CD8-positive, alpha-beta memory T cell (primary cell): ENCODE measurements at regions not wholly inside any gene's neighbourhood (a gene's known extent, or its start where the extent isn't known, plus 50 kb on each side); places are given as distances from the start of the nearest gene placed in this dataset.

Experiments
- CTCF ChIA-PET: fragments of 350-600 bp; sonication (Branson Sonifier 250); formaldehyde crosslinking; loops from one replicate; lab custom pipeline; 2021; ENCODE audit warnings: antibody characterized with exemption; lab: Charles Lee
- POLR2A ChIA-PET: fragments of 350-600 bp; sonication (Branson Sonifier 250); formaldehyde crosslinking; loops from one replicate; lab custom pipeline; 2021; ENCODE audit warnings: antibody characterized with exemption; lab: Charles Lee
- DNase-seq, 5 donors: peaks; one replicate each; pipeline versions ENCODE4 v3.0.0 to v3.0.0-alpha.2; 2020 to 2022; ENCODE audit warnings: mixed read lengths in 1 of 5
- H3K27ac ChIP-seq: one replicate; pipeline ENCODE4 v1.7.0; 2013; ENCODE audit warnings: low read depth, mild to moderate bottlenecking, low read length, moderate library complexity
- H3K27me3 ChIP-seq: 2 replicates; pipeline ENCODE4 v1.7.0; 2013; ENCODE audit warnings: low read length, mild to moderate bottlenecking; ENCODE audit not compliant: insufficient read depth, poor library complexity, severe bottlenecking
- H3K36me3 ChIP-seq: 2 replicates; pipeline ENCODE4 v1.7.0; 2013; ENCODE audit warnings: mild to moderate bottlenecking, low read length, moderate library complexity; ENCODE audit not compliant: insufficient read depth
- H3K4me1 ChIP-seq: 2 replicates; pipeline ENCODE4 v1.7.0; 2013; ENCODE audit warnings: mild to moderate bottlenecking, low read length, moderate library complexity; ENCODE audit not compliant: insufficient read depth
- H3K4me3 ChIP-seq: 2 replicates; pipeline ENCODE4 v1.7.0; 2013; ENCODE audit warnings: mild to moderate bottlenecking, low read length
- H3K9me3 ChIP-seq: 2 replicates; pipeline ENCODE4 v1.7.0; 2013; ENCODE audit warnings: mild to moderate bottlenecking, low read length
- H3K27ac Mint-ChIP-seq, 8 donors: one replicate each; pipeline ENCODE4 v1.8.0; 2020 to 2021; ENCODE audit warnings: mixed read lengths in 8 of 8, mild to moderate bottlenecking in 6 of 8, inconsistent platforms in 3 of 8, moderate library complexity in 3 of 8
- H3K27me3 Mint-ChIP-seq, 2 donors: one replicate each; pipeline ENCODE4 v1.8.0; 2020 to 2021; ENCODE audit warnings: mixed read lengths in 2 of 2, mild to moderate bottlenecking in 1 of 2, moderate library complexity in 1 of 2
- H3K36me3 Mint-ChIP-seq, 3 donors: one replicate each; pipeline ENCODE4 v1.8.0; 2020 to 2021; ENCODE audit warnings: mixed read lengths in 3 of 3, inconsistent platforms in 1 of 3, mild to moderate bottlenecking in 1 of 3
- H3K4me1 Mint-ChIP-seq, 3 donors: one replicate each; pipeline ENCODE4 v1.8.0; 2020 to 2021; ENCODE audit warnings: mixed read lengths in 3 of 3, inconsistent platforms in 1 of 3, mild to moderate bottlenecking in 1 of 3
- H3K4me3 Mint-ChIP-seq, 7 donors: one replicate each; pipeline ENCODE4 v1.8.0; 2020 to 2021; ENCODE audit warnings: mixed read lengths in 7 of 7, mild to moderate bottlenecking in 6 of 7, moderate library complexity in 4 of 7, inconsistent platforms in 2 of 7
- H3K9me3 Mint-ChIP-seq, 5 donors: one replicate each; pipeline ENCODE4 v1.8.0; 2020 to 2022; ENCODE audit warnings: mixed read lengths in 5 of 5, mild to moderate bottlenecking in 3 of 5, moderate library complexity in 2 of 5, inconsistent platforms in 1 of 5

- H3K4me1 Mint-ChIP-seq, result no peaks in the 10 kb centered on the region
- ChIA-PET POLR2A (no interaction called here), CTCF (no interaction called here)
- no peak overlapping the region for H3K27ac ChIP-seq
- H3K27me3 ChIP-seq, result no peaks in the 10 kb centered on the region
- H3K36me3 ChIP-seq, result no peaks in the 10 kb centered on the region
- H3K9me3 Mint-ChIP-seq, result no peaks in the 10 kb centered on the region
- peaks cover 2 to 8% of the 10 kb centered on the region in 2 donors for H3K27me3 Mint-ChIP-seq
- H3K27ac Mint-ChIP-seq, result no peak overlapping the region
- no peaks in the 10 kb centered on the region for H3K9me3 ChIP-seq
- no peaks in the 10 kb centered on the region for H3K4me1 ChIP-seq
- no peak for DNase-seq
- no peak overlapping the region for H3K4me3 ChIP-seq
- no peaks in the 10 kb centered on the region for H3K36me3 Mint-ChIP-seq
- H3K4me3 Mint-ChIP-seq, result no peak overlapping the region
Observed at GRCh38 chr5:155936520-155937406, 390.2 kb upstream of the SGCD start.

- DNase-seq, result no peak
- Mint-ChIP-seq H3K27me3 (peaks cover 2 to 8% of the 10 kb centered on the region in 2 donors), H3K36me3 (no peaks in the 10 kb centered on the region), H3K9me3 (no peaks in the 10 kb centered on the region), H3K27ac (peak overlapping the region in 1 of 8 donors; percentile 7), H3K4me1 (no peaks in the 10 kb centered on the region), H3K4me3 (no peak overlapping the region)
- POLR2A ChIA-PET, result interaction anchor here (0.5 kb wide), 1 partner anchor 733 kb away, joined by 3 read pairs; no protein-coding TSS in a partner anchor
- Histone ChIP-seq H3K36me3 (no peaks in the 10 kb centered on the region), H3K27ac (no peak overlapping the region), H3K27me3 (no peaks in the 10 kb centered on the region), H3K9me3 (no peaks in the 10 kb centered on the region), H3K4me1 (no peaks in the 10 kb centered on the region), H3K4me3 (no peak overlapping the region)
- CTCF ChIA-PET, result no interaction called here
Observed at GRCh38 chr5:155938051-155938450, 388.9 kb upstream of the SGCD start.

DNA sequence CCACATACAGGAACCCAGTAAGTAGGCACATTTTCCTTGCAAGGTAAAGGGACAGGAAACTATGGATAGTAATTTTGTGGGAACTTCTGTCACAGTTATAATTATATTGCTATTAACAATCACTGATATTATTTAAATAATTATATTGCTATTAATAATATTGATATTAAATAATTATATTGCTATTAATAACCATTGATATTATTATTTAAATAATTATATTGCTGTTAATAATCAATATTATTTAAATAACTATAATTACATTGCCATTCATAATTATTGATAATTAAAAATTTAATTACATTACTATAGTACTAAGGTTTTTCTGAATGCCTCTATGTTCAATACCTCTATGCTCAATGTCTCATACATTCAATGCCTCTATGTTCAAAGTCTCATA is 385.6 kb upstream of the SGCD start:
- Mint-ChIP-seq H3K4me3 (no peak overlapping the region), H3K27me3 (peaks cover 0 to 12% of the 10 kb centered on the region in 2 donors), H3K9me3 (no peaks in the 10 kb centered on the region), H3K4me1 (peaks cover 0 to 6% (median 4%) of the 10 kb centered on the region in 3 donors), H3K36me3 (no peaks in the 10 kb centered on the region), H3K27ac (no peak overlapping the region)
- H3K4me3 ChIP-seq, result no peak overlapping the region
- DNase-seq, result no peak
- CTCF ChIA-PET, result no interaction called here
- POLR2A ChIA-PET, result no interaction called here
- no peaks in the 10 kb centered on the region for H3K36me3 ChIP-seq
- no peaks in the 10 kb centered on the region for H3K9me3 ChIP-seq
- no peaks in the 10 kb centered on the region for H3K4me1 ChIP-seq
- H3K27me3 ChIP-seq, result no peaks in the 10 kb centered on the region
- H3K27ac ChIP-seq, result no peak overlapping the region

DNA sequence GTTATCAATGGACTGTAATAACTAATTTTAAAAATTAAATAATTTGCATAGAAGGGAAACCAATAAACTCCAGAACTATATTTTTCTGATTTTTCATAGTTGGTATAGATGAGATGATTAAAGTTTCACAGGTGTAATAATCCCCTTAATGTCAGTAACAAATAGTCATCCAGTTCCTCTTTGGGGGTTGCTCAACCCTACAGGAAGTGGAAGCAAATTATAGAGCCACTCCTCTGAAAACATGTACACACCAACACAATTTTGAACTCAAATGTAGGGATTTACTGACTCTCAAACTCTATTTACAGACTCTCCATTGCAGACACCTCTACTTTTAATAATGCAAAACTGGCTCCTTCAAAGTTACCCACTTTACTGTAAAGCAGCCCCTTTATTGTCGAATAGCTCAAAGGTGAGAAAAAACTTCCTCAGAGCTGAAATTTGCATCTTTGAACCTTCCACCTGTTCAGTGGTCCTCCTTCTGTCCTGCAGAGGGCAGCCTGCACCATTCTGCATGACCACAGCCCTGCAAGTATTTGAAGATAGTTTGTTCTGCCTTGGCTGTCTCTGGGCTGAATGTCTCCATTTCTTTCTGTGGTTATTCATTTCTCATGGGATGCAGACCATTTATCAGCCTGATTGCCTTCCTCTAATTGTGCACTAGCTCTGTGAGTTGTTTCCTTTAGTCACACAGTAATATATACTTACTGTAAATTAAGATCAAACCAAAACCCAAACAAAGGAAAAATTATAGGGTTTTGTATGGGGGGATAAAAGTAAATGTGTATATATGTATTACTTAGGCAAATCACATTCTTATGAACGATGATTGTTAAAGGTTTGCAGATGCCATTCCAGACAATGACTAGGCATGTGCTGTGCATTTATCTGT is 383.2 kb upstream of the SGCD start:
- H3K27ac ChIP-seq, result no peak overlapping the region
- peaks cover 0 to 6% (median 4%) of the 10 kb centered on the region in 3 donors for H3K4me1 Mint-ChIP-seq
- H3K27me3 Mint-ChIP-seq, result peaks cover 0 to 12% of the 10 kb centered on the region in 2 donors
- H3K4me1 ChIP-seq, result no peaks in the 10 kb centered on the region
- ChIA-PET CTCF (interaction anchor here (0.6 to 1.6 kb wide), 5 partner anchors 11 to 991 kb away, joined by 3 to 7 read pairs (median 3); no protein-coding TSS in a partner anchor), POLR2A (no interaction called here)
- H3K36me3 ChIP-seq, result no peaks in the 10 kb centered on the region
- DNase-seq, result peak in 4 of 5 donors; percentile 5 to 49 (median 12)
- H3K27ac Mint-ChIP-seq, result peak overlapping the region in 1 of 8 donors; percentile 5
- H3K4me3 Mint-ChIP-seq, result no peak overlapping the region
- H3K9me3 ChIP-seq, result no peaks in the 10 kb centered on the region
- no peaks in the 10 kb centered on the region for H3K27me3 ChIP-seq
- H3K9me3 Mint-ChIP-seq, result no peaks in the 10 kb centered on the region
- no peaks in the 10 kb centered on the region for H3K36me3 Mint-ChIP-seq
- no peak overlapping the region for H3K4me3 ChIP-seq

GRCh38 chr5:155947394-155948062 is 379.4 kb upstream of the SGCD start:
- H3K4me1 ChIP-seq, result no peaks in the 10 kb centered on the region
- H3K27ac ChIP-seq, result no peak overlapping the region
- no peaks in the 10 kb centered on the region for H3K9me3 ChIP-seq
- Mint-ChIP-seq H3K4me1 (peaks cover 0 to 6% (median 4%) of the 10 kb centered on the region in 3 donors), H3K27me3 (peaks cover 0 to 9% of the 10 kb centered on the region in 2 donors), H3K9me3 (no peaks in the 10 kb centered on the region), H3K4me3 (no peak overlapping the region), H3K36me3 (no peaks in the 10 kb centered on the region), H3K27ac (no peak overlapping the region)
- CTCF ChIA-PET, result no interaction called here
- no peaks in the 10 kb centered on the region for H3K27me3 ChIP-seq
- no peak overlapping the region for H3K4me3 ChIP-seq
- POLR2A ChIA-PET, result no interaction called here
- DNase-seq, result no peak
- no peaks in the 10 kb centered on the region for H3K36me3 ChIP-seq

- H3K27ac ChIP-seq, result no peak overlapping the region
- no peaks in the 10 kb centered on the region for H3K9me3 Mint-ChIP-seq
- no peaks in the 10 kb centered on the region for H3K9me3 ChIP-seq
- H3K36me3 Mint-ChIP-seq, result no peaks in the 10 kb centered on the region
- no peak overlapping the region for H3K4me3 Mint-ChIP-seq
- H3K4me1 ChIP-seq, result no peaks in the 10 kb centered on the region
- no peaks in the 10 kb centered on the region for H3K27me3 ChIP-seq
- H3K36me3 ChIP-seq, result no peaks in the 10 kb centered on the region
- no peak overlapping the region for H3K27ac Mint-ChIP-seq
- H3K27me3 Mint-ChIP-seq, result peaks cover under 1 to 9% of the 10 kb centered on the region in 2 donors
- no peak for DNase-seq
- POLR2A ChIA-PET, result no interaction called here
- peaks cover 0 to 5% (median 3%) of the 10 kb centered on the region in 3 donors for H3K4me1 Mint-ChIP-seq
- CTCF ChIA-PET, result no interaction called here
- H3K4me3 ChIP-seq, result no peak overlapping the region
Observed at GRCh38 chr5:155948576-155948975, 378.4 kb upstream of the SGCD start.

- H3K4me1 ChIP-seq, result no peaks in the 10 kb centered on the region
- ChIA-PET CTCF (interaction anchor here (1.1 kb wide), 1 partner anchor 16 kb away, joined by 3 read pairs; no protein-coding TSS in a partner anchor), POLR2A (no interaction called here)
- peaks cover 4 to 5% of the 10 kb centered on the region in 2 donors for H3K27me3 Mint-ChIP-seq
- no peaks in the 10 kb centered on the region for H3K9me3 Mint-ChIP-seq
- no peaks in the 10 kb centered on the region for H3K36me3 ChIP-seq
- no peak overlapping the region for H3K4me3 Mint-ChIP-seq
- H3K27ac ChIP-seq, result no peak overlapping the region
- no peaks in the 10 kb centered on the region for H3K36me3 Mint-ChIP-seq
- DNase-seq, result no peak
- no peaks in the 10 kb centered on the region for H3K4me1 Mint-ChIP-seq
- H3K27me3 ChIP-seq, result no peaks in the 10 kb centered on the region
- no peaks in the 10 kb centered on the region for H3K9me3 ChIP-seq
- H3K27ac Mint-ChIP-seq, result no peak overlapping the region
- no peak overlapping the region for H3K4me3 ChIP-seq
Observed at GRCh38 chr5:155952486-155953089, 374.4 kb upstream of the SGCD start.
